H1 (cell line): ENCODE measurements at regions not wholly inside any gene's neighbourhood (a gene's known extent, or its start where the extent isn't known, plus 50 kb on each side); places are given as distances from the start of the nearest gene placed in this dataset.

Experiments used
- ATF2 ChIP-seq: IDR thresholded peaks from 2 replicates; pipeline ENCODE4 v1.6.1; 2012; ENCODE audit warnings: low read length, inconsistent platforms
- ATF3 ChIP-seq: IDR thresholded peaks from 2 replicates; pipeline ENCODE4 v1.6.1; 2011; ENCODE audit warnings: low read depth, mild to moderate bottlenecking, low read length; ENCODE audit not compliant: insufficient read depth
- CHD7 ChIP-seq: fragments of 300-600 bp; sonication (generic); IDR thresholded peaks from 2 replicates; pipeline ENCODE4 v1.7.1; 2012; ENCODE audit warnings: low read length, moderate library complexity, mild to moderate bottlenecking, inconsistent platforms; ENCODE audit not compliant: insufficient replicate concordance
- POU5F1 ChIP-seq: IDR thresholded peaks from 2 replicates; pipeline ENCODE4 v1.6.1; 2011; ENCODE audit warnings: low read depth, mild to moderate bottlenecking, low read length, moderate library complexity
- SIX5 ChIP-seq: IDR thresholded peaks from 2 replicates; pipeline ENCODE4 v1.6.1; 2011; ENCODE audit warnings: mild to moderate bottlenecking, low read depth, low read length
- SRF ChIP-seq: IDR thresholded peaks from 2 replicates; pipeline ENCODE4 v1.6.1; 2011; ENCODE audit warnings: mild to moderate bottlenecking, low read depth, low read length, moderate library complexity
- TAF7 ChIP-seq: optimal IDR thresholded peaks from 2 replicates; pipeline ENCODE3; 2011; ENCODE audit warnings: low read depth, mild to moderate bottlenecking, inconsistent platforms, low read length, moderate library complexity, borderline replicate concordance
- TBP ChIP-seq: IDR thresholded peaks from 2 replicates; pipeline ENCODE4 v1.6.1; 2011; ENCODE audit warnings: low read depth, low read length, improper control_type of control experiment
- TEAD4 ChIP-seq: IDR thresholded peaks from 2 replicates; pipeline ENCODE4 v1.6.1; 2012; ENCODE audit warnings: low read depth, low read length, inconsistent platforms, mixed read lengths

- TF ChIP-seq CHD7: no peak
- TF ChIP-seq ATF3: no peak
- TF ChIP-seq TBP: no peak
- no peak for TF ChIP-seq SIX5
- no peak for TF ChIP-seq TEAD4
- TF ChIP-seq ATF2: no peak
- no peak for TF ChIP-seq POU5F1
- TF ChIP-seq SRF: no peak
- no peak for TF ChIP-seq TAF7
Observed at GRCh38 chr5:104909803-104910202, 1347.2 kb upstream of the NUDT12 start (continued).
